Activated naive CD8-positive, alpha-beta T cell treated with anti-CD3 and anti-CD28 coated beads, Interleukin-2, amount 50 U/mL, for 16 hours (primary cell): ENCODE measurements at regions not wholly inside any gene's neighbourhood (a gene's known extent, or its start where the extent isn't known, plus 50 kb on each side); places are given as distances from the start of the nearest gene placed in this dataset.

ENCODE experiments used
- DNase-seq: peaks from one replicate; pipeline ENCODE4 v3.0.0-alpha.2; 2020; ENCODE audit warnings: low read depth, low spot score

GRCh38 chr2:81767187-81767912 is 1462.8 kb upstream of the LRRTM1 start:
- DNase-seq: no peak

- DNase-seq: no peak
These were observed 1443.0 kb upstream of the LRRTM1 start for GRCh38 chr2:81747481-81748070.

GRCh38 chr2:81739966-81740365 is 1435.4 kb upstream of the LRRTM1 start:
- no peak for DNase-seq

- no peak for DNase-seq
These were observed 1430.4 kb upstream of the LRRTM1 start for GRCh38 chr2:81734981-81735380.

- DNase-seq: no peak
These were observed 1410.3 kb upstream of the LRRTM1 start for GRCh38 chr2:81714817-81715216.

- no peak for DNase-seq
These were observed 1402.3 kb upstream of the LRRTM1 start for GRCh38 chr2:81706856-81707255.

GRCh38 chr2:81703831-81704230 is 1399.3 kb upstream of the LRRTM1 start:
- DNase-seq: no peak

GRCh38 chr2:81692566-81692965 is 1388.0 kb upstream of the LRRTM1 start:
- no peak for DNase-seq

- no peak for DNase-seq
These were observed 1371.1 kb upstream of the LRRTM1 start for GRCh38 chr2:81675641-81676040.

GRCh38 chr2:81672923-81673322 is 1368.4 kb upstream of the LRRTM1 start:
- DNase-seq: no peak

GRCh38 chr2:81672516-81672915 is 1368.0 kb upstream of the LRRTM1 start:
- no peak for DNase-seq

- DNase-seq: no peak
These were observed 1366.3 kb upstream of the LRRTM1 start for GRCh38 chr2:81670885-81671284.

- DNase-seq: no peak
These were observed 1356.5 kb upstream of the LRRTM1 start for GRCh38 chr2:81661081-81661480.

GRCh38 chr2:81658227-81658626 is 1353.7 kb upstream of the LRRTM1 start:
- DNase-seq: no peak

- DNase-seq: no peak
These were observed 1345.8 kb upstream of the LRRTM1 start for GRCh38 chr2:81650048-81650971.

- no peak for DNase-seq
These were observed 1344.3 kb upstream of the LRRTM1 start for GRCh38 chr2:81648806-81649205.

- DNase-seq: no peak
These were observed 1343.8 kb upstream of the LRRTM1 start for GRCh38 chr2:81648370-81648769.

GRCh38 chr2:81647715-81648230 is 1343.2 kb upstream of the LRRTM1 start:
- DNase-seq: no peak

GRCh38 chr2:81645745-81646301 is 1341.3 kb upstream of the LRRTM1 start:
- no peak for DNase-seq

- DNase-seq: no peak
These were observed 1339.6 kb upstream of the LRRTM1 start for GRCh38 chr2:81644189-81644588.

- no peak for DNase-seq
These were observed 1320.3 kb upstream of the LRRTM1 start for GRCh38 chr2:81624825-81625224.

- DNase-seq: no peak
These were observed 1295.5 kb upstream of the LRRTM1 start for GRCh38 chr2:81600088-81600487.
